ENCODE measurements at regions not wholly inside any gene's neighbourhood (a gene's known extent, or its start where the extent isn't known, plus 50 kb on each side); places are given as distances from the start of the nearest gene placed in this dataset.

- Histone ChIP-seq H3K4me1 (no peaks in the 10 kb centered on the region), H3K9me3 (no peaks in the 10 kb centered on the region), H3K4me3 (no peak overlapping the region), H3K27me3 (no peaks in the 10 kb centered on the region), H3K36me3 (no peaks in the 10 kb centered on the region), H3K27ac (no peak overlapping the region)
- no peak for DNase-seq
- 29 to 39% methylated on average over 19 of the region's 19 CpGs for WGBS, 2 donors
- TF ChIP-seq POLR2AphosphoS5 (IDR thresholded peaks at IDR 0.05): no peak
- TF ChIP-seq EP300 (IDR thresholded peaks at IDR 0.05): no peak
- no peak for TF ChIP-seq CTCF (IDR thresholded peaks at IDR 0.05)
- no peak for TF ChIP-seq POLR2A (IDR thresholded peaks at IDR 0.05)
- no peak for ATAC-seq (ENCODE audit: low FRiP score in 2 of 2)
Observed at GRCh38 chr14:94961386-94962165, 191.7 kb upstream of the GSC start.

GRCh38 chr14:94960285-94961001, 190.5 kb upstream of the GSC start:
- TF ChIP-seq POLR2A (IDR thresholded peaks at IDR 0.05): no peak
- TF ChIP-seq POLR2AphosphoS5 (IDR thresholded peaks at IDR 0.05): no peak
- TF ChIP-seq EP300 (IDR thresholded peaks at IDR 0.05): no peak
- no peak for TF ChIP-seq CTCF (IDR thresholded peaks at IDR 0.05)
- 82 to 86% methylated on average over 9 of the region's 9 CpGs for WGBS, 2 donors
- ATAC-seq (ENCODE audit: low FRiP score in 2 of 2): no peak
- DNase-seq: no peak
- H3K27me3 ChIP-seq: no peaks in the 10 kb centered on the region
- no peaks in the 10 kb centered on the region for H3K4me1 ChIP-seq
- no peaks in the 10 kb centered on the region for H3K36me3 ChIP-seq
- H3K9me3 ChIP-seq: no peaks in the 10 kb centered on the region
- H3K4me3 ChIP-seq: no peak overlapping the region
- H3K27ac ChIP-seq: no peak overlapping the region

- no peak overlapping the region for H3K4me3 ChIP-seq
- no peak overlapping the region for H3K27ac ChIP-seq
- no peaks in the 10 kb centered on the region for H3K36me3 ChIP-seq
- TF ChIP-seq CTCF (IDR thresholded peaks at IDR 0.05): no peak
- no peak for TF ChIP-seq EP300 (IDR thresholded peaks at IDR 0.05)
- TF ChIP-seq POLR2A (IDR thresholded peaks at IDR 0.05): no peak
- no peak for TF ChIP-seq POLR2AphosphoS5 (IDR thresholded peaks at IDR 0.05)
- 78 to 84% methylated on average over 10 to 12 of the region's 12 CpGs for WGBS, 2 donors
- no peaks in the 10 kb centered on the region for H3K27me3 ChIP-seq
- no peaks in the 10 kb centered on the region for H3K4me1 ChIP-seq
- ATAC-seq (ENCODE audit: low FRiP score in 2 of 2) (no peak), DNase-seq (no peak)
- no peaks in the 10 kb centered on the region for H3K9me3 ChIP-seq
Observed at GRCh38 chr14:94953541-94954260, 183.8 kb upstream of the GSC start.

GRCh38 chr14:94952097-94952496, 182.2 kb upstream of the GSC start:
- Histone ChIP-seq H3K4me1 (no peaks in the 10 kb centered on the region), H3K4me3 (no peak overlapping the region), H3K27ac (no peak overlapping the region), H3K9me3 (peaks cover 0 to 6% (median 0%) of the 10 kb centered on the region in 4 donors), H3K36me3 (no peaks in the 10 kb centered on the region), H3K27me3 (no peaks in the 10 kb centered on the region)
- DNase-seq (no peak), ATAC-seq (ENCODE audit: low FRiP score in 2 of 2) (no peak)
- TF ChIP-seq POLR2AphosphoS5 (IDR thresholded peaks at IDR 0.05) (no peak), POLR2A (IDR thresholded peaks at IDR 0.05) (no peak), EP300 (IDR thresholded peaks at IDR 0.05) (no peak), CTCF (IDR thresholded peaks at IDR 0.05) (no peak)
- 68 to 81% methylated on average over 7 of the region's 7 CpGs for WGBS, 2 donors
